ENCODE measurements at regions not wholly inside any gene's neighbourhood (a gene's known extent, or its start where the extent isn't known, plus 50 kb on each side); places are given as distances from the start of the nearest gene placed in this dataset.
"Not testable (repeated sequence)": the region's sequence is repeated elsewhere in the genome, so short reads cannot be mapped to it uniquely, and the experiment has no call there.

DNA sequence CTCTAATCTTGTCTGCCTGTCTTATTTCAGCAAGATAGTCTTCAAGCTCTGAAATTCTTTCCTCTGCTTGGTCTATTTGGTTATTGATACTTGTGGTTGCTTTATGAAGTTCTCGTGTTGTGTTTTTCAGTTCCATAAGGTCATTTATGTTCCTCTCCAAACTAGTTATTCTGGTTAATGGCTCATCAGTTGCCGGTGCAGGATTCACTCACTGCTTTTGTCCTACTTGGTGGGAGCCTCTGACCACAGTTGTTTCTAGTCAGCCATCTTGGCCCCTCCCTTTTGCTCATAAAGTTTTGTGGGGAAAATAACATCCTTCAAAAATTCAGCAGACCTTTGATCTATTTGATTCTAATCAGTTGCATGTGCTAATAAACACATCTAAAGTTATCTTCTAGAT is 158.6 kb upstream of the PARD3B start:
- DNase-seq (ENCODE audit: insufficient read length, low spot score) (no peak), FAIRE-seq (no peak)

DNA sequence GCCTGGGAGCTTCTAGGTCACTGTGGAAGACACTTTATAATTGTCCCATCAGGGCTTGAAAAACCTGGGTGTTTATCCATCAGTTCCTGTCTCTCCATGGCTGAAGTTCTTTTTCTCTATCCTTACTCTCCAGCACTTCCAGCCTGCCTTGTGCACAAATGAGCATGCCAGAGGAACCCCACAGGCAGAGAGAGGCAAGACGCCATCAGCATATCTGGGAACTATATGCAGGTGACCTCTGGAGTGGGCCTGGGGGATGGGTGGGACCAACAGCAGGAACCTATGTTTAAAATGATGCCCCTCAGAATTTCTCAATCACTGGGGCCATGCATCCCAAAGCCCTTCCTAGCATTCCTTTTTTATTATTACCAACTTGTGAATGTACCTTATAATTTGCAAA is 156.2 kb upstream of the PARD3B start:
- FAIRE-seq (no peak), DNase-seq (ENCODE audit: insufficient read length, low spot score) (no peak)

DNA sequence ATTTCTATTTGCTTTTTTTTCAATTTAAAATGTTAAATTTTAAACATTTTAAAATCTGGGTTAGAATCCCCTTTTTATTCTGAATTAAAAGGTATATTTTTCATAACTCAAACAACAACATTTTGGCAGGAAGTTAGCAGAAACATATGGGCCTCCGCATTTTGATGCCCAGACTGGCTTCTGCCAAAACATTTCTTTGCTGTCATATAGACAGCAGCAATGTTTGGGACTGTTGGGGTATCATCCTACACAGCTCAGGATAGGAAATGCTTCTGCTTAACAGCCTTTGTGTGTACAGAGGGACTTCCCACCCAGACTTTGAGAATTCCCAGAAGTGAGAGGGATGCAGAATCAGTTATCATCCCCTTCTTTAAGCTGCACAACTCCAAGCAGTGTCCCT is 155.4 kb upstream of the PARD3B start:
- no peak for FAIRE-seq
- no peak for DNase-seq (ENCODE audit: insufficient read length, low spot score)

DNA sequence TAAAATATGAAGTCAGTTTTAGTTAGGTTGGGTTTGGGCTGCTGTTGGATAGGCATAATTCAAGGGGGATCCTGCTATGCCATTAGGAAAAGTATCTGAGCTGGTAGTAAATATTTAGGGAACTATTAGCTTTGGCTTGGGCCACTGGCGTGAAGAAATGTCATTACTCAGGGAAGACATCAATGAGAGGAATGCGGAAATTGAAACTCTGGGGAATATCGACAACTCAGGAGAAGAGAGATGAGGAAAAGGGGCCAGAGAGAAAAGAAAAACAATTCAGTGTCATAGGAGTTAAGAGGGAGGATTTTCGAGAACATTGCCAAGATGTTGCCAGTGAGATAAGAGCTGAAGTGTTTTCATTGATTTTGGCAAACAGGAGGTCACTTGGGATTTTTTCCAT is 149.7 kb upstream of the PARD3B start:
- FAIRE-seq (no peak), DNase-seq (ENCODE audit: insufficient read length, low spot score) (no peak)

DNA sequence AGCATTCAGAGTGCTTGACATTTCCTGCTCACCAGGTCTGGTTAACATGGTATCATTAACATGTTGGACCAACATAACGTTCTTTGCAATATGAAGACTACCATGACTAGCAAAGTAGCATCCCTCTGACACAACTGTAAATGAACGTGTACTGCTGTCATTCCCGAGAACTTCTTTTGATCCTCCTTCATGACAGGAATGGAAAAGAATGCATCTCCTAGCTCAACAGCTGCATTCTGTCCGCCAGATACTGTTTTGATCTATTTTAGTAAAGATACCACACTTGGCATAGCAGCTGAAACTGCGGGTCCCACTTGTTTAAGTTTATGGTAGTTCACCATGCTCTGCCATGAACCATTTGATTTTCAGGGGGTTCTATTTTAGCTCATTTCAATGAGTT is 144.2 kb upstream of the PARD3B start:
- DNase-seq (ENCODE audit: insufficient read length, low spot score) (no peak), FAIRE-seq (no peak)

DNA sequence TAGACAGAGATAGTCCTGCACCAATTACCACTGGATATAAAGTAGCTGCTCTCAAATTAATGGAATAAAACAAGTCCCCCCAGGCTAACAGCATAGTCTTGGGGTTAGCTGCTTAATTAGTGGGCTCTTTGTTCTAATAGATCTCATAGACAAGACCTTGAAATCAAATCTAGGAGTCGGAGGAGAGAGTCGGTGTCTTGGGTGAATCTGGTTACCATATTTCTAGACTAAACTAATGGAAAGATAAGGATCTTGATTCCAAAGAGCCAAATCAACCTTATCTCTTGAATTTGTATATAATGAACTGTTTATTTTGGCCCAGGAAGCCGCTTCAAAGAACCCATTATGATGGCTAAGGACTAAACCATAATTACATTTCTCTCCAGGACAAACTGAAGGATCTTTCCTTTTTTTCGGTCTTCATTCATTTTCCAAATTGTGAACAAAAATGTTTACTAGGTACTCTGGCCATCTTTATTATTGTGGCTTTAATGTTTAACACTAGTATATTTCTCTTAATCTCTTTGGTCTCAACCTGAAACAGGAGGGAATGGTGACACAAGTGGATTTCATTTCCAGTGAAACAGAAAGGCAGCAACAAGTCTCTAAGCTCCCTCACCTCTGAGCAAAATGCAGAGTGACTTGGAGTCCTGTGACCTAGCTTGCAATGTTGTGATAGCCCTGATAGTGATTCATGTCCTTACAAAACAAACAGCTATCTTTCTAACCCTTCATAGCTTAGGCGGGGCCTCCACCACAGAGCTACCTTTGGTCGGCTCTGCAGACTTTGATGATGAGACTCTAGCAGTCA is 137.9 kb upstream of the PARD3B start:
- no peak for FAIRE-seq
- no peak for DNase-seq (ENCODE audit: insufficient read length, low spot score)

DNA sequence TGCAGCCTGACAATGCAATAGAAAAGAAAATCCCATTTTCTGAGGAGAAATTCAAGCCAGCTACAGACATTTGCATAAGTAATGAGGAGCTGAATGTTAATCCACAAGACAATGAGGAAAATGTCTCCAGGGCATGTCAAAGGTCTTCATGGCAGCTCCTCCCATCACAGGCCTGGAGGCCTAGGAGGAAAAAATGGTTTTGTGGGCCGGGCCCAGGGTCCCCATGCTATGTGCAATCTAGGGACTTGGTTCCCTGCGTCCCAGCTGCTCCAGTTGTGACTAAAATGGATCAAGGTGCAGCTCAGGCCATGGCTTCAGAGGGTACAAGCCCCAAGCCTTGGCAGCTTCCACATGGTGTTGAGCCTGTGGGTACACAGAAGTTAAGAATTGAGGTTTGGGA is 132.5 kb upstream of the PARD3B start:
- not testable (repeated sequence) for FAIRE-seq

DNA sequence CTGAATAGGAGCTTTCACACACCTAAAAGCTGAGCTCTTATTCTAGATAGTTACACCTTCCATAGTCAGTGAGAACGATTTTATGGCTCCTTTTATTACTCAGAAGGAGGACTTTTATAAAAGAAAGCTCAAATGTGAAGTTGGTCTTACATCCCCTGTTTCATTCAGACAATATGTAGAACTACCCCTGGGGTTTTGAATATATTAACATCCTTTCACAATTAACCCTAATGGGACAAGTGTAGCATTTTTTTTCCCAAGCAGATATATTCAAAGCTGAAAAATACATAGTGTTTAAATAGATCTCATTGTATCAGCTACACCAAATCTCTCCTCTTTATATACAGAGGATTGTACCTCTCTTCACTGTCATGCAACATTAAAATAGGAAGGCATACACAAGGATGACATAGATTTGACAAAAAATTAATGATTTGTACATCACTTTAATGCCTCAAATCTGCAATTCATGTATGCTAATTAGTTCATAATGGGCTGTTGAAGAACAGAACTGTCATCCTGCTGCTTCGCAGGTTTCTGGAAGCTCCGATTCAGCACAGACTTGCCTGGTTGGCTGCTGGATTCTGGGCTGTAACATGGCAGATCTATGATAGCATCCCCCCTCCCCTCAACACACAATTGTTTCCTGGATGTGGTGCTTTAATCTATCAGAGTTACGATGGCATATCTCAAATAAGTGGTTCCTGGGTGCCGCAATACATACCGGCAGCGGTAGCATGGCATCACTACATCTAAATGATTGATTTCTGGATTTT is 129.7 kb upstream of the PARD3B start:
- DNase-seq (ENCODE audit: insufficient read length, low spot score): no peak
- no peak for FAIRE-seq

More for the DNA sequence above, 132.5 kb upstream of the PARD3B start:
- not testable (repeated sequence) for DNase-seq (ENCODE audit: insufficient read length, low spot score)

DNA sequence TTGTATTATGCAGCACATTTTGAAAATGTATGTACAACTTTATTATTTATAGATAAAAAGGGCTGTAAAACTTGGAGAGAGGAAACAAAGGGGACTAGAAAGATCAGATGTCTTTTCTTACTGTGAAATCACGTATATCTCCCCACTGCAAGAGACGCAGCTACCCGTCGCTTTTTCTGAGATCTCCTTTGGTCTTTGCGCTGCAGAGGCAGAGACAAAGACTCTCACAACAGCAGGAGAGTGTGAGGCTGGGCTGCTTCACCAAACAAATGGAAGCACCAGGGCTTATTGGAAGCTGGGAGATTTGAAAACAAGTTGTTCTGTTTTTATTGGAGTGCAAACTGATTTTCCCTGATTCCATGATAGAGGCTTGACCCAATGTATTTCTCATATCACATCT is 129.0 kb upstream of the PARD3B start:
- FAIRE-seq (no peak), DNase-seq (ENCODE audit: insufficient read length, low spot score) (no peak)

DNA sequence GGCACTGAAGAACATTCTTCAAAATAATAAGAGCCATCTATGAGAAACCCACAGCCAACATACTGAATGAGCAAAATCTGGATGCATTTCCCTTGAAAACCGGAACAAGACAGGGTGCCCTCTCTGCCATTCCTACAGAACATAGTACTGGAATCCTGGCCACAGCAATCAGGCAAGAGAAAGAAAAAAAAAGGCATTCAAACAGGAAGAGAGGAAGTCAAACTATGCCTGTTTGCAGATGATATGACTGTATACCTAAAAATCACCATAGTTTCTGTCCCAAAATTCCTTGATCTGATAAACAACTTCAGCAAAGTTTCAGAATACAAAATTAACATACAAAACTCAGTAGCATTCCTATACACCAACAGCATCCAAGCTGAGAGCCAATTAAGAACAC is 119.5 kb upstream of the PARD3B start:
- no peak for FAIRE-seq

DNA sequence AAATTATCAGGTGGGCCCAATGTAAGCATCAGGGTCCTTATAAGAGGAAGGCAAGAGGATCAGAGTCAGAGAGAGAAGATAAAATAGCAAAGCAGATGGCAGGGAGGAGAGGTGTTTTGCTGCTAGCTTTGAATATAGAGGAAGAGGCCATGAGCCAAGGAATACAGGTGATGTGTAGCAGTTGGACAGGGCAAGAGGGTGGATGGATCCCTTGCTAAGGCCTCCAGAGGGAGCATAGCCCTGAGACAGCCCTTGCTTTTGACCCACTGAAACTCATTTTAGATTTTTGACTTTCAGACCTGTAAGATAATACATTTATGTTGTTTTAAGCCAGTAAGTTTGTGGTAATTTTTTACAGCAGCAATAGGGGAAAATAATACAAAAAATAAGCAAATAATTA is 116.6 kb upstream of the PARD3B start:
- FAIRE-seq: no peak
- no peak for DNase-seq (ENCODE audit: insufficient read length, low spot score)

More for the DNA sequence above, 119.5 kb upstream of the PARD3B start:
- no peak for DNase-seq (ENCODE audit: insufficient read length, low spot score)

DNA sequence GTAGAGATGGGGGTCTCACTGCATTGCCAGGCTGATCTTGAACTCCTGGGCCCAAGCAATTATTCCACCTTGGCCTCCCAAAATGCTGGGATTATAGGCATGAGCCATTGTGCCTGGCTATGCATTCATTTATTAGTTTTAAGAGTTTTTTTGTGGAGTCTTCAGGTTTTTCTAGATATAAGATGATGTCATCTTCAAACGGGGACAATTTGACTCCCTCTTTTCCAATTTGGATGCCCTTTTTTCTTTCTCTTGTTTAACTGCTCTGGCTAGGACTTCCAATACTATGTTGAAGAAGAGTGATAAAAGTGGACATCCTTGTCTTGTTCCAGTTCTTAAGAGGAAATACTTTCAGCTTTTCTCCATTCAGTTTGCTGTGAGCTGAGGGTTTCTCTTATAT is 113.7 kb upstream of the PARD3B start:
- FAIRE-seq: no peak
- no peak for DNase-seq (ENCODE audit: insufficient read length, low spot score)

DNA sequence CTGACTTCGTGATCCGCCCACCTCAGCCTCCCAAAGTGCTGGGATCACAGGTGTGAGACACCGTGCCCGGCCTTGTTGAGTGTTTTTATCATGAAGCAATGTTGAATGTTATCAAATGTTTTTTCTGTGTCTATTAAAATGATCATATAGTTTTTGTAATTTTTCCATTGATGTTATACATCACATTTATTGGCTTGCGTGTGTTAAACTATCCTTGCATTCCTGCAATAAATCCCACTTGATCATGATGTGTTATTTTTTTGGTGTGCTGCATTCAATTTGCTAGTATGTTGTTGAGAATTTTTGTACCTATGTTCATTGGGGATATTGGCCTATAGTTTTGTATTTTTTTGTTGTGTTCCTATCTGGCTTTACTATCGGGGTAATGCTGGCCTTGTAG is 113.1 kb upstream of the PARD3B start:
- FAIRE-seq (no peak), DNase-seq (ENCODE audit: insufficient read length, low spot score) (no peak)

DNA sequence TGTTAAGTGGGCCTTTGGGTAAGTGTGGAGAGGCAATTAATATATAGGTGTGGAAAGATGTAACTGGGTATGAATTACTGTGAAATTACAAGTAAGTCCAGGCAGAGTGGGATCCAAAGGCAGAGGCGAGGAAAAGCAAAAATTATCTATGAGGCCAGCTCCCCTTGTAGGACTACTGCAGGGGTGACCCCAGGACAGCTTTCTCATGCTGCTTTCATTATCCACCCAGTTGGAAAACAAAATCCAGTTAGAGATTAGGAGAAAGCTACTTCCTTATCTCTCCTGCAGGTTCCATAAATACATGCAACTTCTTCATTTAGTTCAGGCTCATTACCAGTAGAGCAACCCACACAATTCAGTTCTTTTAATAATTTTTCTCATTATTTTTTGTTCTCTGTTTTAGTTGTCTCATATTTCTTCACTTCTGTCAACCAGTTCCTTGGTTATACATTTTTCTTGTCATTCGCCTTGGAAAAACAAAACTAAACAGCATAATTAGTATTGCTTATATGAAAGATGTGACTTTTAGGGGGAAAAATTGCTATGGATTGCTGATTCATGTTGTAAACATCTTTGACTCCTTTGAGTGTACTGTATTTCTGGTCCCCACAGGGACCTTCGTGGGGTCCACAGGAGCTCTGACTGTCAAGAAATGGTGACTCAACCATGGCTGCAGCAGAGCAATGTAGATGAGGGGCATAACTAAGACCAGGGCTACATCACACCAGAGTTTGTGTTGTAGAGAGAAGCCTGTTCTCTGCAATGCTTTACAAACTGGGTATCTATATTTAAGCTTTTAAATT is 110.4 kb upstream of the PARD3B start:
- DNase-seq (ENCODE audit: insufficient read length, low spot score) (no peak), FAIRE-seq (no peak)

DNA sequence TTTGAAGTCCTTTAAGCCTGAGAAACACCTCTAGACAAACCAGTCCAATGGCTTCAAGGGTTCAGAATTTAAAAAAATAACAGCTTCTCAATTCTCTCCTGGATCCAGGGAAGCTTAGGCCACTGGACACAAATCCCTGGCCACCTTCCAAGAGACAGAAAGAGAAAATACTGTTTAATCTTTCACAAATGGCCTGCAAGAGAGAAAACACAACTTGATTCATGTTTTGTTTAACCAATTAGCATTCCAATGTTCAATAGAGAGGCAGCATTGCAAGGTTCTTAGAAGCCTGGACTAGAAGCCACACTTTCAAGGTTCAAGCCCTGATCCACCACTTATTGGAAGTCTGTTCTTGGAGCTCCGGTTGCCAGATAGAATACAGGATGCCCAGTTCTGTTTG is 109.0 kb upstream of the PARD3B start:
- DNase-seq (ENCODE audit: insufficient read length, low spot score) (no peak), FAIRE-seq (no peak)

DNA sequence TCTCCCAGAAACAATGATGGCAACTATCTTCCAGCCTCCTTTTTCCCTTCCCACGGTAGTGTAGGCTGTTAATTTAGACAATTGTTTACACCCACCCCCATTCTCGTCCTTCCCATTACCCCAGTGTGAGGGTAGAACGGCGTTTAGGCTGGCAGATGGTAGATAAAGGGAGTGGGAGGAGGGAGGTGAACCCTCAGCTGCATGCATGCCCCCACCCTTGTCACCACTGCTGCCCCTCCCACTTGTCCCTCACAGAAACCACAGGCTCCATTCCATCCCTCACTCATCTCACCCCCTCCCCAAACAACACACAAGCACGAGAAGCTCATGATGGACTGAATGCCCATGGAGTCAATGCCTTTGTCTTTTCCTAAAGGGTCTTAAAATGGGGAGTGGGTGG is 107.9 kb upstream of the PARD3B start:
- no peak for FAIRE-seq
- no peak for DNase-seq (ENCODE audit: insufficient read length, low spot score)

DNA sequence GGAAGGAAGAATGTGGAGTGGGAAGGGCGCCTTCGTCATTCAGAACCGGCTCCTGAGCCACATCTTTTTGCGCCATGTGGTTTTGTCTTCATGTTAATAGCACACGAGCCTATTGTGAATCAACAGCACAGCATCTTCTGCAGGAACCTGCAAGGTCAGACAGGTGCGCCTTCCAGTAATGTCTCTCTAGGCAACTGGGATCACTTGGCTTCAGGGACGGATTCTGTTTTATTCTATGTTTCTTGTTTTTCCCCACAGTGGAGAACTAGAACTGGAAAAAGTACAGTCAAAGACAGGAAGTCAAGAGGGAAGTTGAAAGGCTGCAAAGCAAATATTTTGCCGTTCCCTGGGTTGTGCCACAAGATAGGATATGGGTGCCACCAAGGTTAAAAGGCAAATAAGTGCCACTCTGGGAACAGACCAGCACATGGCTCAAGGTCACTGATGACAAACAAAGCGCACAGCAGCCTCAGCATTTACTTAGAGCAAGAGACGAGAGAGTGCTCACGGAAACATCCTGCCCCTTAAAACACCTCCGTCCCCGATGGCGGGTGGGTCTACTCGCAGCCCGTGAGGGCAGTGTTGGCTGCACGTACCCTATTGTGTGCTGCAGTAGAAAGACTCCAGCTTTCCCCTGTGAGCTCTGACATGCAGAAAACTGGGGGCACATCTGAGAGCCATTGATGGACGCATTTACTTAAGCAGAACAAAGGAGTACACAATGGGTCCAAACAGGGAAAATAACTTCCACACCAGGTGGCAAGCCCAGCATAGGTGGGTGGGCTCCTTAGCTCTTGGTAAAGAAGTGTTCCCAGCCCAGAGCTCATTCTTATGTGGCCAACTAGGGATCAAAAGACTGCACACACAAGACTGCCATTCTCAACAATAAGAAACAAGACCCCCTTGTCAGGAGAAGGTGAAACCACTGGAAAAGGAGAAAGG is 107.2 kb upstream of the PARD3B start:
- DNase-seq (ENCODE audit: insufficient read length, low spot score): no peak
- FAIRE-seq: no peak

DNA sequence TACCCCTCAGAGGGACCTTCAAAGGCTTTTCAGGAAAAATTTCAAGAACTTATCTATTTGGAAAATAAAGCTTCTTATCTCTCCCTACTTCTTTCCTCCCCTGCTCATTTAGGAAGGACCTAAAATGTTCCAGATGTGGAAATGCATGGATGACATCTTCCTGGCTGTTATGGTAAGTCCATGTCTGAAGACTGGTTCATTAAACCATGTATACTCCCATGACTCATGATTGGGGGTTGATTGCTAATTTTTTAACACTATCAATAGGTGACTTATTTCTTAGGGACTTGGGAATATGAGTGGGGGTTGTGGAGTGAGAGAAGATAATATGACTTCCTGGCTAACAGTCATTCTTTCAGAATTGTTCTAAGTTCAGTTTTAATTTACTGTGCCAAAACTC is 104.0 kb upstream of the PARD3B start:
- no peak for FAIRE-seq
- DNase-seq (ENCODE audit: insufficient read length, low spot score): no peak

DNA sequence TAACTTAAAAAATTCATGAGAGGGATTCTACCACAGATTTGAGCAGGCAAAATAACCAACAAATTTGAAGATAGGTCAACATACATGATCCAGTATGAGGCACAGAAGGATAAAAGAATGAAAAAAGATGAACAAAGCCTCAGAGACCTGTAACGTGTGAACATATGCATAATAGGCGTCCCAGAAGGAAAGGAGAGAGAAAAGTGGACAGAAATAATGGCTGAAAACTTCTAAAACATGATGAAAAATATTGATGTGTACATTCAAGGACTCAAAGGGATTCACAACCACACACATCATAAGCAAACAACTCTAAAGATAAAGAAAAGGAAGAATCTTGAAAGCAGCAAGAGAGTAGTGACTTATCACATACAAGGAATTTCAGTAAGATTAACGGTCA is 100.1 kb upstream of the PARD3B start:
- FAIRE-seq: no peak

DNA sequence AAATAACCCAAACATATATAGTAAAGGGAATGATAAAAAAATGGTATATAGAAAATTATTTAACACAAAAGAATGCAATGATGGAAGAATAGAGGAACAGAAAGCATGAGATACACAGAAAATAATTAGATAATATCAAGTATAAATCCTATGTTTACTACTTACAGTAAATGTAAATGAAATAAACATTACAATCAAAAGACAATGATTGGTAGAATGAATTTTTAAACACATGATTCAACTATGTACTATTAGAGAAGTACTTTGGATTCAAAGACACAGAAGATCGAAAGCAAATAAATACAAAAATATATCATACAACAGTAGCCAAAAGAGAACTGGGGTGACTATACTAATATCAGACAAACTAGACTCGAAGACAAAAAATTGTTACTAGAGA is 97.6 kb upstream of the PARD3B start:
- FAIRE-seq (no peak), DNase-seq (ENCODE audit: insufficient read length, low spot score) (no peak)

More for the DNA sequence above, 100.1 kb upstream of the PARD3B start:
- no peak for DNase-seq (ENCODE audit: insufficient read length, low spot score)

Data from GM19239 (cell line).